GM18520 (cell line): ENCODE measurements at regions not wholly inside any gene's neighbourhood (a gene's known extent, or its start where the extent isn't known, plus 50 kb on each side); places are given as distances from the start of the nearest gene placed in this dataset.
A peak's percentile ranks its signal among the peaks of the same experiment; 100 is the strongest.
"Not testable (repeated sequence)": the region's sequence is repeated elsewhere in the genome, so short reads cannot be mapped to it uniquely, and the experiment has no call there.

Experiments used
- ATAC-seq: cut with Tn5 transposase; IDR thresholded peaks from one replicate; pipeline ENCODE4 v1.9.1; 2021; ENCODE audit not compliant: unreplicated experiment

- no peak for ATAC-seq
Measured at GRCh38 chr3:104412608-104413580, 953.8 kb upstream of the ALCAM start.

GRCh38 chr3:104428337-104428925, 938.3 kb upstream of the ALCAM start:
- ATAC-seq, result no peak

DNA sequence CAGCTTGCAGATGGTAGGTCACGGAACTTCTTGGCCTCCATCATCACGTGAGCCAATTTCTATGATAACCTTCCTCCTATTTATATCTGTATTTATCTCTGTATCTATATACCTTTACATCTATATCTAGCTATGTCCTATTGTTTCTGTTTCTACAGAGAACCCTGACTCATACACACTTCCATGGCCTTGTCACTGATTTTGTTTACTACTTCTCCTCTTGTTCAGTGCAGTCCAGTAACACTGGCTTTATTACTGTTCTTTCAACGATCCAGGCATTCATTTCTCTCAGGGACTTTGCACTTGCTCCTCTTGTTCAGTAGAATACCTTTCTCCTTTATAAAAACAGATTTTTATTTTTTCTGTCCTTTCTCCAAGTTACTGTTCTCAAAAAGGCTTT, 937.0 kb upstream of the ALCAM start:
- ATAC-seq, result no peak

DNA sequence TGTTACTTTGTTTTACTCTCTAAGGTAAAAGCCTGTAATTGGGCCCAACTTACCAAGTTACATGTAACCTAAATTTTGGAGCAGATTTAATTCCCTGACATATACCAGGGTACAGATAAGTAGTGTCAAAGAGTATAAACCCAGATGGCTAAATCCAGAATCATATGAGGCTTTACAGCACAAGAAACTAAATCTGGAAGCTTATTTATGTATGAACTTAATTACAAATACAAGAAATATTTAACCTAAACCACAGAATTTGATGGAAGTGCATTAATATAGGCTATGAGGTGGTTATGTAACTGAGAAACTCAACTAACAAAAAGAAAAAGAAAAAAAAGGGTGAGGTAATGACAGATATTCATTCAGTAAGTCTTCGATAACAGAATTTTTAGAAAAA, 930.2 kb upstream of the ALCAM start:
- no peak for ATAC-seq

GRCh38 chr3:104437131-104437750, 929.5 kb upstream of the ALCAM start:
- ATAC-seq, result no peak

DNA sequence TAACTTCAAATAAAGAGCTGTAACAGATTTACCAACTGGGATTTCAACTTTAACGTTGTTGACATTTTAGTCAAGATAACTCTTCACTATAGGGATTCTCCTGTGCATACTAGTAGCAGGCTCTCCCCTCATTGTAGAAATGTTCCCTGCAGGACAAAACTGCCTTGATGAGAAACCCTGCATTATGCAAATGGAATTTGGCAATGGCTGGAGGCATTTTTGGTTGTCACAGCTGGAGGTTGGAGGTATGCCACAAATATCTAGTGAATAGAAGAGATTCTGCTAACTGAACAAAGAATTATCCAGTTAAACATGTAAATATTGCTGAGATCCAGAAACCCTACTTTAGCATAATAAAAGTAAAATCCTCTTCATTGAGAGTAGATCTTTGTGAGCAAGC, 928.8 kb upstream of the ALCAM start:
- no peak for ATAC-seq

DNA sequence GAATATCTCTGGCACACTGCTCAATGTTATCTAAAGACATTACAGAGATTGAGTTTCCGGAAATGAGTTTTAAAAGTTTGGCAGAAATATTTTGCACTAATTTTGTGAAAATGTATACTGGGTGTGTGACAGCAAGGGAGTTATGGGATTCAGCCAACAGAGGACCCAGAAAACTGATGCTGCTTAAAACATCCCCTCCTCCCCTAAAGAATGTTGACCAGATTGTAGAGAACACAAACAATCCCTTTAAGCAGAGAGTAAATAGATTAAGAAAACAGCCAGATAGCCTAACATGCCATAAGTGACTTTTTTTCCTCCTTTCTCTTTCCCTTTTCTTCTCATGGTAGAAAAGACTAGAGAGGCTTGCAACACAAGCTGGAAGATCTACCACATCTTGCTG, 928.0 kb upstream of the ALCAM start:
- ATAC-seq, result no peak

DNA sequence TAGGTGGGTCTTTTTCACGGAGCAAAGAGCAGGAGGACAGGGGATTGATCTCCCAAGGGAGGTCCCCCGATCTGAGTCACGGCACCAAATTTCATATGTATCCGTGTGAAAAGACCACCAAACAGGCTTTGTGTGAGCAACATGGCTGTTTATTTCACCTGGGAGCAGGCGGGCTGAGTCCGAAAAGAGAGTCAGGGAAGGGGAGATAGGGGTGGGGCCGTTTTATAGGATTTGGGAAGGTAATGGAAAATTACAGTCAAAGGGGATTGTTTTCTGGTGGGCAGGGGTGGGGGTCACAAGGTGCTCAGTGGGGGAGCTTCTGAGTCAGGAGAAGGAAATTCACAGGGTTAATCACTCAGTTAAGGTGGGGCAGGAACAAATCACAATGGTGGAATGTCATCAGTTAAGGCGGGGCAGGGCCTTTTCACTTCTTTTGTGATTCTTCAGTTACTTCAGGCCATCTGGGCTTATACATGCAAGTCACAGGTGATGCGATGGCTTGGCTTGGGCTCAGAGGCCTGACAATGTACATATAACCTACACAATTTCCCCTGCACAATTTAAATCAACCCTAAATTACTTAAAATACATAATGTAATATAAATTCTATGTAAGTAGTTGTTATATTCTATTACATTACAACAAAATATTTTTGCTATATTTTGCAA, 921.3 kb upstream of the ALCAM start:
- ATAC-seq, result not testable (repeated sequence)

- ATAC-seq, result no peak
Measured at GRCh38 chr3:104447681-104448080, 919.0 kb upstream of the ALCAM start.

- ATAC-seq, result no peak
Measured at GRCh38 chr3:104452697-104453096, 914.0 kb upstream of the ALCAM start.

DNA sequence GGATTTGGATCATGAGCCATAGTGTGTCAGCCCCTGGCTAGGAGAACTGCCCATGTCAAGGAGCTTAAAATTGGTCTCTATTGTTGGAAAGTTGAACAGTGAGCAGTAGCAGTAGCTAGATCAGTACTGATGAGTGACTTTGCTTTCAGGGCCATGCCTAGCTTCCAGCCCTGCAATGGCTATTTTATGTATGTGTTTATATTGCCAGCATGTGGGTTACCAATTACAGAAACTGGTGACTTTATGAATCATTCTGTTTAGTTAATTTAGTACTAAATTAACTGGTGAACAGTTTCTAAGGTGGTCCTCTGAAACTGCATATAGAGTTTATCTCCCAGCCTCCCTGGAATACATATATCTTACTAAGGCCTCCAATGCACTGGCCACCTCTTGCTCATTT, 908.1 kb upstream of the ALCAM start:
- no peak for ATAC-seq

- ATAC-seq, result no peak
Measured at GRCh38 chr3:104460477-104461406, 906.0 kb upstream of the ALCAM start.

DNA sequence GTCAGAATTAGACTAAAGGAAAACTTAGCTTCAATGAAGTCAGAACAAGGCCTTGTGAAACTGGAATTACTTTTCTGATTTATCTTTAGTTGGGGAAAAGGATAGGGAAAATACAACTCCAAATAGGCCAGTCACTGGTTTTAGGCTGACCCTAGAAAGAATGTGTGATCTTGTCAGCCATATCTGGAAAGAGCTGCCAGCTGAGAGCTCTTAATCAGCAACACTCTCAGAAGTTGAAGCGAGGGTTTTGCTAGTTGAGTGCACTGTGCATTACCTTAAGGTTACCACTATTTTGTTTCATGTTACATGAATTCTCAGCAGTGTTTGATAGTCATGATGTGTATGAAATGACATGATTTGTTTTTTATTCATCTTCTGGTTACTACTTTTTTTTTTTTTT, 905.3 kb upstream of the ALCAM start:
- ATAC-seq, result no peak

DNA sequence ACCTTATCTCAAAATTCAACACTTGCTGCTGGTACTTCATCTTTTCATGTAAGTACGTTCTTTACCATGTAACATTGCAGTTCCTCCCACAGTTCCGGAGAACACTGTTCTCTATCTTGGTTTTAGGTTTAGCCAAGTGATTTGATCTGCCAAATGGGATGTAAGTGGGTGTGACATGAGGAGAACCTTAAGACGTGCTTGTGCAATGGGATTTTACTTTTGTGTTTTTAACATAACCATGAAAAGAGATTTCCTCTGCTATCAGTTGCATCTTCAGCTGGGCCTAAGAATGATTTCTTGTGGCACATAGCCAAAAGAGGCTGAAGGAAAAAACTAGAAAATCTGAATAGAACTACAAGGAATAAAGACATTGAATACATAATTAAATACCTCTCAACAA, 894.5 kb upstream of the ALCAM start:
- no peak for ATAC-seq

DNA sequence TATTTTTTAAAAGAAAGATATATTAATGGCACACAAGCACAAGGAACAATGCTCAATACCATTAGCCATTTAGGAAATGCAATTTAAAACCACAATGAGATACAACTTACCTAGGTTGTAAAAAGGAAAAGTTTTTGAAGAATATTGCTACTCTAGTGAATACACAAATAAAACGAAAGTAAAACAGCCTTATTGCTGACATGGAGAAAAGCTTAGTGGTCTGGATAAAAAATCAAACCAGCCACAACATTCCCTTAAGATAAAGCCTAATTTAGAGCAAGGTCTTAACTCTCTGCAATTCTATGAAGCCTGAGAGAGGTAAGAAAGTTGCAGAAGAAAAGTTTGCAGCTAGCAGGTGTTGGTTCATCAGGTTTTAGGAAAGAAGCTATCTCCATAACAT, 892.7 kb upstream of the ALCAM start:
- ATAC-seq, result no peak

DNA sequence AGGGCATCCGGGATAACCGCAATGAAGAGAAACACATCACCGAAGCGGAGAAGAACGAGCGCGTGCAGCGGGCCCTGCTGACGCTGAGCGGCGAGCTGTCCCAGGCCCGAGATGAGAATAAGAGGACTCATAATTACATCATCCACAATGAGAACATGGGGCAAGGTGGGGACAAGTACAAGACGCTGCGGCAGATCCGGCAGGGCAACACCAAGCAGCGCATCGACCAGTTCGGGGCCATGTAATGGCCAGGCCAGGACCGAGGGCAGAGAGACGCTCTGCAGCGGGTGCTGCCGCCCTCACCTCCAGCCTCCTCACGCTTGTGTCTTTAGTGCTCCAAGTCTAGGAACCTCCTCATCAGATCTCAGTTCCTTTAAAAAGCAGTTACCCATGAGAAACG, 863.7 kb upstream of the ALCAM start:
- ATAC-seq, result no peak

- ATAC-seq, result no peak
Measured at GRCh38 chr3:104510131-104510849, 856.4 kb upstream of the ALCAM start.

- no peak for ATAC-seq
Measured at GRCh38 chr3:104514371-104514770, 852.3 kb upstream of the ALCAM start.

- ATAC-seq, result no peak
Measured at GRCh38 chr3:104514776-104515175, 851.9 kb upstream of the ALCAM start.

DNA sequence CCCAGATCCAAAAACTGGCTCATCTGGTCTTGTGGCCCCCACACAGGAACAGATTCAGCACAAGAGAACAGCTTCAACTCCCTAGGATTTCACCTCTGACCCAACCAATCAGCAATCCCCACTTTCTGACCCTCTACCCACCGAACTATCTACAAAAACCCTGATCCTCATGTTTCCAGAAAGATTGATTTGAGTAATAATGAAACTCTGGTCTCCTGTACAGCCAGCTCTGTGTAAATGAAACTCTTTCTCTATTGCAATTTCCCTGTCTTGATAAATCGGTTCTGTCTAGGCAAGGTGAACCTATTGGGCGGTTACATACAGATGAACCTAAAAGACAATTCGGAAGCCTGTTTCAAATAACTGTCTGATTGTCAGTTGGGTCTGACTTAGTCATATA, 847.6 kb upstream of the ALCAM start:
- peak; percentile 28 for ATAC-seq
